Right forelimb (tissue), 1 donor: ENCODE measurements at regions not wholly inside any gene's neighbourhood (a gene's known extent, or its start where the extent isn't known, plus 50 kb on each side); places are given as distances from the start of the nearest gene placed in this dataset.
"Not testable (repeated sequence)": the region's sequence is repeated elsewhere in the genome, so short reads cannot be mapped to it uniquely, and the experiment has no call there.

Experiments used
- DNase-seq: peaks from one replicate; pipeline ENCODE4 v3.0.0-alpha.2; 2018

GRCh38 chr13:111064661-111065060 lies 50.4 kb upstream of the ARHGEF7 start:
- DNase-seq = no peak

DNA sequence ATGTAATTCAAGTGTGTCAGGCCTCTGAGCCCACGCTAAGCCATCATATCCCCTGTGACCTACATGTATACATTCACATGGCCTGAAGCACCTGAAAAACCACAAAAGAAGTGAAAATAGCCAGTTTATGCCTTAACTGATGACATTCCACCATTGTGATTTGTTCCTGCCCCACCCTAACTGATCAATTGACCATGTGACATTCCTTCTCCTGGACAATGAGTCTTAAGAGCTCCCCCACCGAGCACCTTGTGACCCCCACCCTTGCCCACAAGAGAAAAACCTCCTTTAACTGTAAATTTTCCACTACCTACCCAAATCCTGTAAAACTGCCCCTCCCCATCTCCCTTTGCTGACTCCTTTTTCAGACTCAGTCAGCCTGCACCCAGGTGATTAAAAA lies 52.1 kb upstream of the ARHGEF7 start:
- DNase-seq = no peak

- no peak for DNase-seq
Observed at GRCh38 chr13:111062305-111062704, 52.8 kb upstream of the ARHGEF7 start.

DNA sequence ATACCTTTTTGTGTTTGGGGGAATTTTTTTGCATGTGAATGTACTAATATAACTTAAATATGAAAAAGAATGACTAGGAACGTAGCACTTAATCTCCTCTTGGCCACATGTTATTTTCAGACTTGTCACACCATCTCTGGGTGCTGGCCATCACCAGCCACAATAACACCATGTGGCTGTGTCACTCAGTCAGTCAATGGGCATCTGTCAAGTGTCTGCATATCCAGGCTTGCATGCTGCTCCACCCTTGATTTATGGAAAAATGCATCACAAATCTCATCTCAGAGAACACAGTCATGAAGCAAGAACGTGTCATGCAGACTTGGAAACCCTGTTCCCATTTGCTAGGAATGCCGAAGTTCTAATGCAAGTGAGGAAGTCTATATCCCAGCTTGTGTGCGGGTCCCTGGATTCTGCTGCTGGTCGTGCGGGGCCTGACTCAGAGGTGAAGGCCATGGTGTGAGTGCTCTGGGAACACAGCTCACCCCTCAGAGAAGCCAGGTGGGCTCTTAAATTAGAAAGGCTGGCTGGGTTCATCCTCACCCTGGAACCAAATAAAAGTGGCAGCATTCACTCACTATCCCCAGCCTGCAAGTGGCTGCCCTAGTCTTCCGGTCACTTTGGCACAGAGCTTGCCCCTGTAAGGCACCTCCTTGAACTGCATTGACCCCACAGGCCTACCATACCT lies 53.6 kb upstream of the ARHGEF7 start:
- no peak for DNase-seq

- no peak for DNase-seq
Observed at GRCh38 chr13:111060237-111060919, 54.7 kb upstream of the ARHGEF7 start.

GRCh38 chr13:111058796-111059506 lies 56.2 kb upstream of the ARHGEF7 start:
- no peak for DNase-seq

- not testable (repeated sequence) for DNase-seq
Observed at GRCh38 chr13:111058339-111058738, 56.8 kb upstream of the ARHGEF7 start.

- not testable (repeated sequence) for DNase-seq
Observed at GRCh38 chr13:111051726-111052232, 63.3 kb upstream of the ARHGEF7 start.

DNA sequence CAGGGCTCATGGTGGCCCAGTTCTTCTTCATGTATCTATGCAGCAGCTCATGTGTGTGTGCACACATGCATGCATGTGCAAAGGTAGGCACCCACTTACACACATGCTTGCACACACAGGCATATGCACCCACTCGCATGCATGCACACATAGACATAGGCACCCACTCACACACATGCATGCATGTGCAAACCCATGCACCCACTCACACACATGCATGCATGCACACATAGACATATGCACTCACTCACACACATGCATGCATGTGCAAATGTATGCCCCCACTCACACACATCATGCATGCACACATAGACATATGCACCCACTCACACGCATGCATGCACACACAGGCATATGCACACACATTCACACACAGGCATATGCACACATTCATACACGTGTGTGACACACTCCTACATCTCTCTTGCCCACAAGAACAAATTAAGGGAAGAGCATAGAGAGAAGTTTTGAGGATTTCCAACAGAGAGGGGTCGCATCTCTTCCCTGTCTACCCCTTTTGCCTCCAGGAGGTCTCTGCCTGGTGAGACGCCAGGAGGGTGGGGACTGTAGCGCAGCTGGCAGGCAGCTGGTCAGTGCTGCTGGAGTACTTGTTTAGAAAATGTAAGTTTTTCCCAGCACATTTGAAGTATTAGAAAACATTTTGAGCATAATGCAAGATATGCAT lies 63.9 kb upstream of the ARHGEF7 start:
- DNase-seq = no peak

- no peak for DNase-seq
Observed at GRCh38 chr13:111050539-111050879, 64.6 kb upstream of the ARHGEF7 start.

GRCh38 chr13:111049791-111050538 lies 65.1 kb upstream of the ARHGEF7 start:
- DNase-seq = no peak

DNA sequence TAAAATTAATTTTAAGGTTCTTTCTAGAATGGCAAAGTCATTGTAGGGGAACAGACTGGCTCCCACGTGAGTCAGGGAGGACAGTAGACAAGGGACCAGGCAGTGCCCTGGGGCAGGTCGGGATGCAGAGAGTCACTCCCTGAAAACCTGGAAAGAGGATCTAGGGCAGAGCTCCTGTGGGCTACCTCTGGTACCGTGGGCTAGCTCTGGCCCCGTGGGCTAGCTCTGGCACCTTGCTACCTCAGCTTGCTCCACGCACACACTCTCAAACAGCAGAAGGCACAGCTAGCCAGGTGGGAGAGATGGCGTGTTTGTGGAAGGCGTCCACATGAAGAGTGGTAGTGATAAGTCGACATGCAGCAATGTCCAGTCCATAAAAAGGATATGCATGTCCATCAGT lies 66.7 kb upstream of the ARHGEF7 start:
- DNase-seq = no peak

DNA sequence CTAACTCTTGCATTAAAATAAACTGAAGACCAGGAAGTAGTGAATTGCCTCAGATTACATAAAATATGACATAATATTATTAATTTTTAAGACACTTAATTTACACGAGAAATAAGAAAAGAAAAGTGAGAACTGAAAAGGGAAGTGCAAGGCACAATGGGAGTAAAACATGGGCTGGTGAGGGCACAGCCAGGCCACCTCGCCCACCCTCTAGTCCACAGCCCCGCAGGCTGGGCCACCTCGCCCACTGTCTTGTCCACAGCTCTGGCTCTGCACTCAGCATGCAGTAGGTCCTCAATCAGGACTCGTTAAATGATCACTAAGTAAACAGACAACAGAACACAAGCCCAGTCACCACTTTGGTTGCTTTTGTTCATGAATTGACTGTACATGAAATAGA lies 67.8 kb upstream of the ARHGEF7 start:
- no peak for DNase-seq

GRCh38 chr13:111046590-111047141 lies 68.4 kb upstream of the ARHGEF7 start:
- no peak for DNase-seq

DNA sequence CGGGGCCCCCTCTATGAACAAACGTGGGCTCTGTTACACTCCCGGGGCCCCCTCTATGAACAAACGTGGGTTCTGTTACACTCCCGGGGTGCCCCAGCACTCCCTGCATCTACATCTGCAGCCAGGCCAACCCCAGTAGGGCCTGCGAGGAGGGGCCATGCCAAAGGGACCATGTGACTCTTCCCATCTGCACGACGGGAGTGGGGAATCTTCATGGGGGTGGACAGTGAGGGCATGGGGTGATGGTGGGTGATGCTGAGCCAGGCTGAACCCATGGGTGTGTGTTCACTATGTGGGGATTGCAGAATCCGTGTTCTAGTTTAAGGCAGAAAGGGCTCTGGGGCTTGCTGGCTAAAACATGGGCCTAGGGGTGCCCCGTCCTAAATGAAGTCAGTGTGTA lies 69.9 kb upstream of the ARHGEF7 start:
- no peak for DNase-seq

GRCh38 chr13:111044087-111044830 lies 70.9 kb upstream of the ARHGEF7 start:
- no peak for DNase-seq

- DNase-seq = no peak
Observed at GRCh38 chr13:111043575-111043982, 71.5 kb upstream of the ARHGEF7 start.

DNA sequence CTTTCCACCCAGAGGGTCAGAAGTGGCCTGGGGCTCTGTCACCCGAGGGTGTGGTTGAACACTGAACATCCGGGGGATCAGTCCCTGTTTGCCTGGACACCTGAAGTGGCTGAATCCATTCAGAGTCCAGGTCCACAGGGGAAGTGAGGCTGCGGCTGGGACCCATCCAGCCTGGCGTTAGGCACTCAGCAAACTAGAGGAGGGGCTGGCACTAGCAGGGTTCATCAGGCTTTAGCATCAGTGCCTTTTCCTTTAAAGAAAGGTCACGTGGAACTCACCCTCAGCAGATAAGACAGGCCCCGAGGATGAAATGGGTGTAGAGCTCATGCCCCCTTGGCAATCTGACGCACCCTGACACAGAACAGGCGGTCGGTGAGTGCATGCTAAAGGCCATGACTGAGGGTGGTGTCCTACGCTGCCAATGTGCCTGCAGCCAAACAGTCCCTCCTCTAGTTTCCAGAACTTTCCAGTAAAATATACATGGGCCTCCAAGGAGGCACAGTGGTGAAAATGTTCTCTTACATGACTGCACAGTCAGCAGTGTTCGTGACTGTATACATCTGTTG lies 72.4 kb upstream of the ARHGEF7 start:
- no peak for DNase-seq

- no peak for DNase-seq
Observed at GRCh38 chr13:111040830-111041229, 74.3 kb upstream of the ARHGEF7 start.

GRCh38 chr13:111039735-111040134 lies 75.4 kb upstream of the ARHGEF7 start:
- DNase-seq = no peak

DNA sequence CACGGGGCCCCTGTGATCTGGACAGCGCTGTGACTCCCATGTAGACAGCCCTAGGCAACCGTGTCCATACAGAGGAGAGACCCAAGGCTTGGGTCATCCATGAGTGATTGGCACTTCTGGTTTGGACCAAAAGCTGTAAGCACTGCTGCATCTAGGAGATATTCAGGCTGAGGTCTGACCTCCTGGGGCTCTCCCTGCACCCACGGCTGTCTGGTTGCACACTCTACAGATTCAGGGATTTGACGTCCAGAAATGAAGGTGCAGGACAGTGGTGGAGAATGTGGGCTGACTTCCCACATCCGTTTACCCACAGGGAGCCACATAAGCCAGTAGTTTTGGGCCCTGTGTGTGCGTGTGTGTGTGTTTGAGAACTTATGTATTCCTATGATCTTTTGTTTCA lies 76.2 kb upstream of the ARHGEF7 start:
- DNase-seq = no peak
